HG03066 (cell line): ENCODE measurements at regions not wholly inside any gene's neighbourhood (a gene's known extent, or its start where the extent isn't known, plus 50 kb on each side); places are given as distances from the start of the nearest gene placed in this dataset.

ENCODE experiments used
- ATAC-seq: cut with Tn5 transposase; IDR thresholded peaks from one replicate; pipeline ENCODE4 v1.9.1; 2021; ENCODE audit warnings: low read depth; ENCODE audit not compliant: unreplicated experiment

- ATAC-seq, result no peak
Observed at GRCh38 chr6:150536835-150537234, 62.9 kb upstream of the PLEKHG1 start.

GRCh38 chr6:150537491-150537890, 62.2 kb upstream of the PLEKHG1 start:
- ATAC-seq, result no peak

DNA sequence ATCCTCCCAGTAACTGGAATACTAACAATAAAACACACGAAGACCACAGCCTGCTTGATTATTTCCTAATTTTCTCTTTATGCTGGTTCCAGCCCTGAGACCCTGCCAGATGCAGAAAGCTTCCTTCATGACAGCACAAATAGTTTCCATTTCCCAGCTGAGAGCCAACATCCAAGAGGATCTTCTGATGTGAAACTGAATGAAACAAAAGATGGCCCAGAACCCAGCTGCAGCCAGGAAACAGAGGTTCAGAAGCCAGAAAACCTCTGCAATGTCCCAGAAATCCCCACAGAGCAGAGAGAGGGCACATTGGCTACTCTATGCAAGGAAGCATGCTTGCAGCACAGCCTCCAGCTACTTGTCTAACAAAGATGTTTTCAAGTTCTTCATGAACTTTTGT, 61.8 kb upstream of the PLEKHG1 start:
- ATAC-seq, result no peak

- ATAC-seq, result no peak
Observed at GRCh38 chr6:150539111-150539510, 60.6 kb upstream of the PLEKHG1 start.

- ATAC-seq, result no peak
Observed at GRCh38 chr6:150539568-150539967, 60.1 kb upstream of the PLEKHG1 start.

- no peak for ATAC-seq
Observed at GRCh38 chr6:150541576-150541975, 58.1 kb upstream of the PLEKHG1 start.

DNA sequence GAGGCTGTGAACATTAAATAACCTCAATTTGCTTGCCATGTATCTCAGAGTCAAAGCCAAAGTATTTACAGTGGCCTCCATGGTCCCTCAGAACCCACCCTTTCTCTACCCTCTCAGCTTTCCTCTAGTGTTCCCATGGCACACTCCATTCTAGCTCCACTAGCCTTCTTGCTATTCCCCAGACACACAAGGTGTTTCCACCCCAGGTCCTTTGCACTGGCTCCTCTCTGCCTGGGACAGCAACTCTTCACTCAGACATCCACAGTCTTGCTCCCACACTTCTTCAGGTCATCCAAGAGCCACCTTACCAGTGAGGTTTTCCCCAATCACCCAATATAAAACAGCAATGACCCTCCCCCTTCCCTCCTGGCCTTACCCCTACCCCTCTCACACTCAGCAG, 56.5 kb upstream of the PLEKHG1 start:
- ATAC-seq, result no peak

DNA sequence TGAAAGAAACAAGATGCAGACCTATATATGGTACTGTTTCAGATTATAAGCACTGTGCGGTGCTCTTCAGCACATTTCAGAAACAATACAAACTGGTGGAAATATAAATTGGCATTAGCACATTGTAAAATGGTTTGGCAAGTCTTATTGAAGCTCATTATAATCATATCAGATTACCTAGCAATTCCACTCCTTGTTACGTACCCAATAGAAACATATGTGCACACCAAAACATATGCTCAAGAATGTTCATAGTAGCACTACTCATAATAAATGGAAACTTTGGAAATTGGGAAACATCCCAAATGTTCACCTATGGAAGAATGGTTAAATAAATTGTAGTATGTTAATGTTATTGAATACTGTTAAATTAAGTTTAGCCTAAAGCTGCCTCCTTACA, 54.9 kb upstream of the PLEKHG1 start:
- ATAC-seq, result no peak

DNA sequence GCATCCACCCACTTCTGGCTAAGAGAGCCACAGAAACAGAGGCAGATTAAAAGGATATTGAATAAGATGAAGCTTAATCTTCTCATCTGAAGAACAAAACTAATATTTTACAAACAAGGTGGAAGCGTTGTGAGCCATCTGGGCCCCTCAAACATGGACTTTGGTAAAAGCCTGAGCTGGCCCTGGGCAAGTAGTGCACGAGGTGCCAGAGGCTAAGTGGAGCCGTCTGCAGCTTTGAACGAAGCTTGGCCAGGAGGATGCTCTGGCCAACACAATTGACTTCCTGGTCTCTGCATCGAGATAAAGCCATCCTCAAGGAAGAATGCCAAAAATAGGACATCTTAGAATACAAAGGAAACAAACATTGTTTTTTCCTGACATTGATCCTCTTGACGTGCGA, 53.2 kb upstream of the PLEKHG1 start:
- no peak for ATAC-seq

DNA sequence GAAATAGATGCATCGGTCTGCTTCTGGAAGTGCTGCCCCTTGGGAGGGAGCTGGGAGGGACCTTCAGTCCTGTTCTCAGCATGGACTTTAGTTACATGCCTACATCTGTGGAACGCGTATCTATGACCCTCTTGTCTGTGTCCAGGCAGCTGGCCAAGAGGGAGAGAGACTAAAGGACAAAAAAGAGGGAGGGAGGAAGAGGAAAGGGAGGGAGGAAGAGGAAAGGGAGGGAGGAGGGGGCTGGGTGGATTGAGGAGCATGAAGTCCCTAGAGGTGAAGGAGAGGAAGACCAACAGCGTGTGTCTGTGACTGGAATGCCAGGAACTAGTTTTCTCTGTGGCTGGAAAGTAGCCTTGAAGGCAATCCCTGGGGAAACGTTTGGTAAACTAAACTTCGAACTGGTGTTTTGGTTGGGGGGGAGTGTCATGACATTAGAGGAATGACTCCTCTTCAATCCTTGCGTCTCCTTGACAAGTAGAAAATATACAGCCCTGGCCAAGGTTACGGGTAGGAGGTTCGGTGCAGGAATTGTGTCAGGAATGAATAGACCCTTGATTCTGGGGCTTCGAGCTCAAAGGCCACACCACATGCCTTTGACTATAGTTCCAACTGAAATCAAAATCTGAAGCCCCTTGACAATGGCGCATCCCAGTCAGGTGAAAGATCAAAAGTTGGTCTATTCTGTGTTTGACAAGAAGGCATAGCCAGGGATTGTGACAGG, 52.0 kb upstream of the PLEKHG1 start:
- no peak for ATAC-seq

GRCh38 chr6:150548330-150548729, 51.4 kb upstream of the PLEKHG1 start:
- no peak for ATAC-seq

- no peak for ATAC-seq
Observed at GRCh38 chr6:150549007-150549406, 50.7 kb upstream of the PLEKHG1 start.

- no peak for ATAC-seq
Observed at GRCh38 chr6:150549674-150550101, 50.0 kb upstream of the PLEKHG1 start.
